ENCODE measurements at regions not wholly inside any gene's neighbourhood (a gene's known extent, or its start where the extent isn't known, plus 50 kb on each side); places are given as distances from the start of the nearest gene placed in this dataset.

- Histone ChIP-seq H3K27ac (no peak overlapping the region), H3K4me1 (ENCODE audit: insufficient read depth) (no peaks in the 10 kb centered on the region), H3K36me3 (no peaks in the 10 kb centered on the region), H3K4me3 (no peak overlapping the region), H3K9me3 (no peaks in the 10 kb centered on the region), H3K27me3 (no peaks in the 10 kb centered on the region)
- intact Hi-C loops (cut with DNase I), result no loop called here
- WGBS, 3 donors, result 87 to 88% (median 88%) methylated on average over 2 of the region's 2 CpGs
- DNase-seq, result no peak
- TF ChIP-seq POLR2A (IDR thresholded peaks at IDR 0.05) (no peak), EP300 (IDR thresholded peaks at IDR 0.05) (no peak), CTCF (IDR thresholded peaks at IDR 0.05) (no peak)
Measured at GRCh38 chr3:79887213-79887612, 119.4 kb upstream of the ROBO1 start.

- 36 to 39% (median 39%) methylated on average over 4 of the region's 4 CpGs for WGBS, 3 donors
- no peaks in the 10 kb centered on the region for H3K36me3 ChIP-seq
- TF ChIP-seq POLR2A (IDR thresholded peaks at IDR 0.05) (no peak), CTCF (IDR thresholded peaks at IDR 0.05) (no peak), EP300 (IDR thresholded peaks at IDR 0.05) (no peak)
- DNase-seq, result peak in 2 of 5 donors; percentile 13 to 18
- intact Hi-C loops (cut with DNase I), result no loop called here
- no peak overlapping the region for H3K4me3 ChIP-seq
- no peaks in the 10 kb centered on the region for H3K4me1 ChIP-seq (ENCODE audit: insufficient read depth)
- no peak overlapping the region for H3K27ac ChIP-seq
- no peaks in the 10 kb centered on the region for H3K9me3 ChIP-seq
- H3K27me3 ChIP-seq, result no peaks in the 10 kb centered on the region
Measured at GRCh38 chr3:79886204-79886603, 118.4 kb upstream of the ROBO1 start.

GRCh38 chr3:79885407-79885806 is 117.6 kb upstream of the ROBO1 start:
- no peaks in the 10 kb centered on the region for H3K9me3 ChIP-seq
- no peaks in the 10 kb centered on the region for H3K27me3 ChIP-seq
- H3K27ac ChIP-seq, result no peak overlapping the region
- intact Hi-C loops (cut with DNase I), result no loop called here
- H3K4me1 ChIP-seq (ENCODE audit: insufficient read depth), result no peaks in the 10 kb centered on the region
- no peak for DNase-seq
- no peak overlapping the region for H3K4me3 ChIP-seq
- no peaks in the 10 kb centered on the region for H3K36me3 ChIP-seq
- WGBS, 3 donors, result 80 to 82% (median 80%) methylated on average over 4 of the region's 4 CpGs
- no peak for TF ChIP-seq CTCF (IDR thresholded peaks at IDR 0.05)
- TF ChIP-seq POLR2A (IDR thresholded peaks at IDR 0.05), result no peak
- no peak for TF ChIP-seq EP300 (IDR thresholded peaks at IDR 0.05)

GRCh38 chr3:79884354-79884753 is 116.6 kb upstream of the ROBO1 start:
- Histone ChIP-seq H3K27ac (no peak overlapping the region), H3K4me1 (ENCODE audit: insufficient read depth) (no peaks in the 10 kb centered on the region), H3K4me3 (no peak overlapping the region), H3K36me3 (no peaks in the 10 kb centered on the region), H3K27me3 (no peaks in the 10 kb centered on the region), H3K9me3 (no peaks in the 10 kb centered on the region)
- 85 to 96% (median 87%) methylated on average over 3 of the region's 3 CpGs for WGBS, 3 donors
- no peak for DNase-seq
- TF ChIP-seq CTCF (IDR thresholded peaks at IDR 0.05), result no peak
- no peak for TF ChIP-seq POLR2A (IDR thresholded peaks at IDR 0.05)
- TF ChIP-seq EP300 (IDR thresholded peaks at IDR 0.05), result no peak
- intact Hi-C loops (cut with DNase I), result no loop called here

GRCh38 chr3:79881431-79881830 is 113.6 kb upstream of the ROBO1 start:
- WGBS, 3 donors, result 33 to 57% (median 35%) methylated on average over 1 of the region's 1 CpG
- Histone ChIP-seq H3K27me3 (no peaks in the 10 kb centered on the region), H3K4me1 (ENCODE audit: insufficient read depth) (no peaks in the 10 kb centered on the region), H3K9me3 (peaks cover 0 to 5% of the 10 kb centered on the region in 2 donors), H3K4me3 (no peak overlapping the region), H3K27ac (no peak overlapping the region), H3K36me3 (no peaks in the 10 kb centered on the region)
- DNase-seq, result no peak
- no peak for TF ChIP-seq CTCF (IDR thresholded peaks at IDR 0.05)
- no peak for TF ChIP-seq POLR2A (IDR thresholded peaks at IDR 0.05)
- no peak for TF ChIP-seq EP300 (IDR thresholded peaks at IDR 0.05)
- intact Hi-C loops (cut with DNase I), result no loop called here

Measured in ovary (tissue), 7 donors.